Naive thymus-derived CD4-positive, alpha-beta T cell (primary cell): ENCODE measurements at regions not wholly inside any gene's neighbourhood (a gene's known extent, or its start where the extent isn't known, plus 50 kb on each side); places are given as distances from the start of the nearest gene placed in this dataset.

Experiments
- ATAC-seq: fragments of 150-1000 bp; cut with Tn5 transposase; 2 replicates; pipeline ENCODE4 v1.10.0; 2021; ENCODE audit warnings: mild to moderate bottlenecking, moderate library complexity
- CTCF ChIA-PET: fragments of 350-600 bp; sonication (Branson Sonifier 250); formaldehyde crosslinking; loops from one replicate; lab custom pipeline; 2021; ENCODE audit warnings: antibody characterized with exemption; lab: Charles Lee
- POLR2A ChIA-PET: fragments of 350-600 bp; sonication (Branson Sonifier 250); formaldehyde crosslinking; loops from one replicate; lab custom pipeline; 2021; ENCODE audit warnings: antibody characterized with exemption, inconsistent platforms; lab: Charles Lee
- DNase-seq, 9 donors: peaks; one replicate each; pipeline versions ENCODE4 v3.0.0 to v3.0.0-alpha.2; 2020 to 2022; ENCODE audit warnings: mixed read lengths in 1 of 9
- H3K27ac ChIP-seq: one replicate; pipeline ENCODE4 v1.7.0; 2013; ENCODE audit warnings: mild to moderate bottlenecking, low read depth, low read length, moderate library complexity
- H3K27me3 ChIP-seq, 2 donors: one replicate each; pipeline ENCODE4 v1.7.0; 2013; ENCODE audit warnings: low read length in 2 of 2, mild to moderate bottlenecking in 2 of 2, moderate library complexity in 2 of 2; ENCODE audit not compliant: control insufficient read depth in 2 of 2, insufficient read depth in 2 of 2
- H3K36me3 ChIP-seq, 3 experiments: 1 replicate in 2 of 3; 2 replicates in 1 of 3; pipeline ENCODE4 v1.7.0; 2013; ENCODE audit warnings: low read length in 3 of 3, mild to moderate bottlenecking in 3 of 3, moderate library complexity in 1 of 3; ENCODE audit not compliant: insufficient read depth in 3 of 3, control insufficient read depth in 2 of 3
- H3K4me1 ChIP-seq, 2 donors: one replicate each; pipeline ENCODE4 v1.7.0; 2013; ENCODE audit warnings: low read length in 2 of 2, mild to moderate bottlenecking in 2 of 2, moderate library complexity in 1 of 2; ENCODE audit not compliant: control insufficient read depth in 2 of 2, insufficient read depth in 2 of 2
- H3K4me3 ChIP-seq: 2 replicates; pipeline ENCODE4 v1.7.0; 2013; ENCODE audit warnings: mild to moderate bottlenecking, low read length
- H3K9me3 ChIP-seq, 3 experiments: 1 replicate in 2 of 3; 2 replicates in 1 of 3; pipeline ENCODE4 v1.7.0; 2013; ENCODE audit warnings: low read length in 3 of 3; ENCODE audit not compliant: control insufficient read depth in 2 of 3
- H3K27ac Mint-ChIP-seq, 9 donors: one replicate each; pipeline ENCODE4 v1.8.0; 2020 to 2022; ENCODE audit warnings: mixed read lengths in 9 of 9, mild to moderate bottlenecking in 8 of 9, moderate library complexity in 5 of 9, inconsistent platforms in 2 of 9
- H3K27me3 Mint-ChIP-seq, 5 donors: one replicate each; pipeline ENCODE4 v1.8.0; 2021 to 2022; ENCODE audit warnings: mixed read lengths in 5 of 5, mild to moderate bottlenecking in 1 of 5
- H3K36me3 Mint-ChIP-seq, 5 donors: one replicate each; pipeline ENCODE4 v1.8.0; 2020 to 2022; ENCODE audit warnings: mixed read lengths in 5 of 5, mild to moderate bottlenecking in 3 of 5, inconsistent platforms in 1 of 5
- H3K4me1 Mint-ChIP-seq, 7 donors: one replicate each; pipeline ENCODE4 v1.8.0; 2020 to 2022; ENCODE audit warnings: mixed read lengths in 7 of 7, mild to moderate bottlenecking in 3 of 7, inconsistent platforms in 1 of 7
- H3K4me3 Mint-ChIP-seq, 10 donors: one replicate each; pipeline ENCODE4 v1.8.0; 2020 to 2022; ENCODE audit warnings: mild to moderate bottlenecking in 10 of 10, mixed read lengths in 10 of 10, moderate library complexity in 6 of 10, inconsistent platforms in 2 of 10
- H3K9me3 Mint-ChIP-seq, 11 donors: one replicate each; pipeline ENCODE4 v1.8.0; 2020 to 2022; ENCODE audit warnings: mixed read lengths in 11 of 11, mild to moderate bottlenecking in 4 of 11, inconsistent platforms in 1 of 11, moderate library complexity in 1 of 11
- intact Hi-C, 2 donors: fragments of 100-400 bp; cut with micrococcal nuclease; formaldehyde crosslinking; loops; one replicate each; pipeline ENCODE4 v1.15.1; 2023

DNA sequence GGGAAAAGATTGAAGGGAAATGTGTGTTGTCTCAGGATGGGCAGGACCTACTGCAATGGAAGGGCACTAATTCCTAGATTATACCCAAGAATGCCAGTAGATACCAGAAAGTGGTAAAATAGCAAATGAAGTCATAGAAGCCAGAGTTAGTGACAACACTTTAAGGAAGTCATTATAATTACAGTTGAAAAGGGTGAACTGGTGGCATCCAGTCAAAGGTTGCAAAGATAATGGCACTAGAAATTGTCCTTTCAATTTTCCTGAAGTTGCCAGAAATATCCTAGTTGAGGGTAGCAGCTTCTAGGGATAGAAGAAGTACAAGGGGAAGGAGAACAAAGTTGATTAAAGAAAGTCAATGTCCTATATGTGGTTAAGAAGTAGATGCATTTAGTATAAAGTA, 68.8 kb upstream of the GLS start:
- Mint-ChIP-seq H3K4me1 (peaks cover 0 to 13% (median 0%) of the 10 kb centered on the region in 7 donors), H3K9me3 (peaks cover 0 to 8% (median 4%) of the 10 kb centered on the region in 11 donors), H3K27me3 (peaks cover 0 to 3% (median 0%) of the 10 kb centered on the region in 5 donors), H3K27ac (no peak overlapping the region), H3K4me3 (no peak overlapping the region), H3K36me3 (peaks cover 0 to 5% (median 3%) of the 10 kb centered on the region in 5 donors)
- H3K27ac ChIP-seq = no peak overlapping the region
- CTCF ChIA-PET = no interaction called here
- no peaks in the 10 kb centered on the region for H3K36me3 ChIP-seq
- H3K27me3 ChIP-seq = no peaks in the 10 kb centered on the region
- POLR2A ChIA-PET = no interaction called here
- ATAC-seq (no peak), DNase-seq (no peak)
- H3K9me3 ChIP-seq = no peaks in the 10 kb centered on the region
- H3K4me3 ChIP-seq = no peak overlapping the region
- intact Hi-C loops = no loop called here
- H3K4me1 ChIP-seq = no peaks in the 10 kb centered on the region

DNA sequence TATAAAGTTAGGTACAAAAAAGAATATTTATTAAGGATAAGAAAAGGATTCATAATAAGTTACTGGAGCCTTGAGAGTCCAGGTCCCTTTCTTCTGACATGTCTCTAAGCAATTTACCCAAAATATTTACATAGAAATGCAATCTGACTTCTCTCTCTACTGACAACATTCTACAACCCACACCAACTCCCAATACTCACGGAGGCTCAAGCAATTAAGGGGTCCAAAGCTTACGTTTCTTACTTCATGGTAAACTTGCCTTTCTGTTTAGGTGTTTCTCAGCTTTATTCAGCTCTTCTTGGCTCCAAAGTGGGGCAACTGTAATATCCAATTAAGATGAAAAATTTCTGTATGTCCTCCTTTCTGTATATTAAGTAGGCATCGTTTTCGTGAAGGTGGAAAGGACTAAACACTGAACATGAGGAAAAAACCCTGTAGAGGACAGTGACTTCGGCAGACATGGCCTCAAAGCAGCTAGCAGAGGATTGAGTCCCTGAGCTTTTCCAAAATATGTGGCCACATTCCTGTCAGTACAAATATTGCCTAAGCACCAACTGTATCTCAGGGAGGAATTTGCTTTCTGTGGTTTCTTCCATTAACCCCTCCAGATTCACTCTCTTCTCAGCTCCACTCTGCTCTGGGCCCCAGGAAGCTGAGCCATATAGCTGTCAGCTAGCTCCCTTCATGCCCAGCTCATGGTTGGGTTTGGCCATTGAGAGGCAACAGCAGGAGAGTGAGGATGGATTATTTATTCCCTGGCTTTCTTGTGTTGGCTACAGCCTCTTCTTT, 67.9 kb upstream of the GLS start:
- Mint-ChIP-seq H3K4me1 (peaks cover 0 to 8% (median 0%) of the 10 kb centered on the region in 7 donors), H3K27ac (no peak overlapping the region), H3K36me3 (peaks cover 0 to 9% (median 5%) of the 10 kb centered on the region in 5 donors), H3K9me3 (peaks cover 0 to 16% (median 4%) of the 10 kb centered on the region in 11 donors), H3K4me3 (no peak overlapping the region), H3K27me3 (peaks cover 0 to 6% (median 0%) of the 10 kb centered on the region in 5 donors)
- ChIA-PET POLR2A (interaction anchor here (1.0 kb wide), 1 partner anchor 9 kb away, joined by 3 read pairs; no protein-coding TSS in a partner anchor), CTCF (no interaction called here)
- ATAC-seq = no peak
- H3K27ac ChIP-seq = no peak overlapping the region
- no peak overlapping the region for H3K4me3 ChIP-seq
- no peaks in the 10 kb centered on the region for H3K9me3 ChIP-seq
- intact Hi-C loops = no loop called here
- H3K4me1 ChIP-seq = no peaks in the 10 kb centered on the region
- H3K27me3 ChIP-seq = no peaks in the 10 kb centered on the region
- no peaks in the 10 kb centered on the region for H3K36me3 ChIP-seq
- no peak for DNase-seq

DNA sequence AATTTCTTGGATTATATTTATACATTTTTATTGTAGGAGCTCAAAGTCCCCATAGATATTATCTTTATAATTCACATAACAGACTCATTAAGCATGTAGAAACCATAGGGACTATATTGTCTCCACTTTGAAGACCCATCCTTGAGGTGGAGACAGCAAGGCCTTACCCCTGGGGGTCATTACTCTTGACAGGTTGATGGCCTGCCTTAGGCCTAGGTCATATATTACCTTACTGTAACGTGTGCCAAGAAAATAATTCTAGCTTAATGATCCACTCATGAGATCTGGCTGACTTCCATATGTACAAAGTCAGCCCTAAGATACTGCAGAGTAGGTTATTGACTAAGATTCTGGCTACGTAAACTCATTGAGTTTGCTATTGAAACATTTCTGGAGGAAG, 65.4 kb upstream of the GLS start:
- DNase-seq (no peak), ATAC-seq (no peak)
- peaks cover 0 to 6% (median 0%) of the 10 kb centered on the region in 5 donors for H3K27me3 Mint-ChIP-seq
- intact Hi-C loops = no loop called here
- H3K27ac Mint-ChIP-seq = no peak overlapping the region
- Histone ChIP-seq H3K27ac (no peak overlapping the region), H3K27me3 (no peaks in the 10 kb centered on the region), H3K4me1 (no peaks in the 10 kb centered on the region), H3K4me3 (no peak overlapping the region), H3K9me3 (no peaks in the 10 kb centered on the region), H3K36me3 (no peaks in the 10 kb centered on the region)
- H3K4me3 Mint-ChIP-seq = no peak overlapping the region
- ChIA-PET CTCF (no interaction called here), POLR2A (no interaction called here)
- H3K4me1 Mint-ChIP-seq = peaks cover 0 to under 1% (median 0%) of the 10 kb centered on the region in 7 donors
- peaks cover 0 to 16% (median 4%) of the 10 kb centered on the region in 11 donors for H3K9me3 Mint-ChIP-seq
- peaks cover 0 to 9% (median 5%) of the 10 kb centered on the region in 5 donors for H3K36me3 Mint-ChIP-seq

DNA sequence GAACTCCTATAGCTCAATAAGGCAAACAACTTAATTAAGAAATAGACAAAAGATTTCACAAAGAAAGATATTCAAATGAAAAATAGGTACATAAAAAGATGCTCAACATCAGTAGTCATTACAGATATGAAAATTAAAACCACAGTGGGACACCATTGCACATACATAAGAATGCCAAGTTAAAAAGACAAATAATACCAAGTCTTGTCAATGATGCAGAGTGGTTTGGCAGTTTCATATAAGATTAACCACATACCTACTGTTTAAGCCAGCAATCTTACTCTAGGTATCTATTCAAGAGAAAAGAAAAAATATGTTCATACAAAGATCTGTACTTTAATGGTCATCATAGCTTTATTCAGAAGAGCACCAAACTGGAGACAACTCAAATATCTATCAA, 63.5 kb upstream of the GLS start:
- intact Hi-C loops = no loop called here
- ATAC-seq = no peak
- peaks cover 0 to 4% (median 0%) of the 10 kb centered on the region in 5 donors for H3K27me3 Mint-ChIP-seq

DNA sequence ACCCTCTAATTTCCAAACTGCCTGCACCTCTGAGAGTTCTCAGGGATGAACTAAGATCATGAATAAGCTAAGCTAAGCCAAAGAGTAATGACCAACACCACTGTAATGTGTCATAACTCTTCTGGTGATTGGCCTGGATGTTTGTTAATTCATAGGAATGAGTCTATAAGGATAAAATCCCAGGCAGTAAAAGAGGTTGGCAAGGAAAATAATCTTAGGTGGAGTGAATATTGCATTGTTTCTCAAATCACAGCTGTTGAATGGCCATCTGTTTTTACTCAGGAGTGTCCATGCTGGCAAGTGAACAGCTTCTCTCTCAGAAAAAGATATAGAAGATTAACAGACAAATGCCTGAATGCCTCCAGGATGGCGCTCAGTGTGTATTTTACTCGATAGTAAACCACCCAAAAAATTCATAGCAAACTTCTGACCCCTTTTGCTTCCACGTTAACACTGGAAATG, 60.8 kb upstream of the GLS start:
- H3K9me3 Mint-ChIP-seq = peaks cover 0 to 16% (median 4%) of the 10 kb centered on the region in 11 donors
- H3K27me3 Mint-ChIP-seq = peaks cover 0 to 4% (median 0%) of the 10 kb centered on the region in 5 donors
- no peaks in the 10 kb centered on the region for H3K4me1 Mint-ChIP-seq
- Histone ChIP-seq H3K27me3 (no peaks in the 10 kb centered on the region), H3K4me1 (no peaks in the 10 kb centered on the region), H3K27ac (no peak overlapping the region), H3K9me3 (no peaks in the 10 kb centered on the region), H3K4me3 (no peak overlapping the region), H3K36me3 (no peaks in the 10 kb centered on the region)
- ChIA-PET POLR2A (no interaction called here), CTCF (no interaction called here)
- H3K4me3 Mint-ChIP-seq = no peak overlapping the region
- peaks cover 0 to 9% (median 4%) of the 10 kb centered on the region in 5 donors for H3K36me3 Mint-ChIP-seq
- ATAC-seq = no peak
- no peak overlapping the region for H3K27ac Mint-ChIP-seq
- no peak for DNase-seq
- intact Hi-C loops = no loop called here

More for the DNA sequence above, 63.5 kb upstream of the GLS start:
- peaks cover 0 to 16% (median 4%) of the 10 kb centered on the region in 11 donors for H3K9me3 Mint-ChIP-seq
- H3K36me3 Mint-ChIP-seq = peaks cover 0 to 9% (median 5%) of the 10 kb centered on the region in 5 donors
- no peak overlapping the region for H3K27ac Mint-ChIP-seq
- H3K4me1 ChIP-seq = no peaks in the 10 kb centered on the region
- CTCF ChIA-PET = interaction anchor here (0.7 to 0.8 kb wide), 2 partner anchors 8 to 441 kb away, joined by 3 read pairs; no protein-coding TSS in a partner anchor
- DNase-seq = no peak
- H3K4me3 ChIP-seq = no peak overlapping the region
- no peak overlapping the region for H3K27ac ChIP-seq
- no peaks in the 10 kb centered on the region for H3K27me3 ChIP-seq
- POLR2A ChIA-PET = interaction anchor here (0.6 to 0.7 kb wide), 2 partner anchors 182 to 283 kb away, joined by 3 read pairs; partner anchors contain the start of gene NEMP2
- H3K36me3 ChIP-seq = no peaks in the 10 kb centered on the region
- no peak overlapping the region for H3K4me3 Mint-ChIP-seq
- no peaks in the 10 kb centered on the region for H3K4me1 Mint-ChIP-seq
- no peaks in the 10 kb centered on the region for H3K9me3 ChIP-seq

DNA sequence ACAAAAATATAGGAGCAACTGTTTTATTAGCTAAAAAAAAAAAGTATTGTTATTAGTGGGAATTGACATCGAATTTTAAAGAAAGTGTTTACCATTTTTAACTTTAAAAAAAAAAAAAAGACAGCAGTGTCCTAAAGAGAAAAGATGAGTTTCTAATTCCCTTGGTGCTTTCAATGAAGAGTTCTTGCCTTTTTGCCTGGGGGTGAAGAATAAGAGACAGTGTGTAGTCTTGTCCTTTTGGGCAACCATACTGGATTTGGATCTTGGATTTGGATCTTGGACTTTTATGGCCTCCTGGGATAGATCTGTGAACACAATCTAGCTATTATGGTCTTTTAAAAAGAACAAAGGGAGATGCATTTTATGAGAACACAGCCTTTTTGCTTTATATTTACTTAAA, 60.2 kb upstream of the GLS start:
- intact Hi-C loops = no loop called here
- POLR2A ChIA-PET = no interaction called here

More for the DNA sequence above, 60.2 kb upstream of the GLS start:
- Histone ChIP-seq H3K4me3 (no peak overlapping the region), H3K9me3 (no peaks in the 10 kb centered on the region), H3K27me3 (no peaks in the 10 kb centered on the region), H3K36me3 (no peaks in the 10 kb centered on the region), H3K4me1 (no peaks in the 10 kb centered on the region), H3K27ac (no peak overlapping the region)
- CTCF ChIA-PET = no interaction called here
- H3K27ac Mint-ChIP-seq = no peak overlapping the region
- DNase-seq (no peak), ATAC-seq (no peak)
- H3K9me3 Mint-ChIP-seq = peaks cover 0 to 16% (median 4%) of the 10 kb centered on the region in 11 donors
- H3K4me1 Mint-ChIP-seq = no peaks in the 10 kb centered on the region
- H3K4me3 Mint-ChIP-seq = no peak overlapping the region
- H3K27me3 Mint-ChIP-seq = peaks cover 0 to 4% (median 0%) of the 10 kb centered on the region in 5 donors
- peaks cover 0 to 9% (median 4%) of the 10 kb centered on the region in 5 donors for H3K36me3 Mint-ChIP-seq
